H1 (cell line): ENCODE measurements at regions not wholly inside any gene's neighbourhood (a gene's known extent, or its start where the extent isn't known, plus 50 kb on each side); places are given as distances from the start of the nearest gene placed in this dataset.

Experiments
- BCL11A ChIP-seq, 2 experiments: IDR thresholded peaks; one replicate each; pipeline ENCODE4 v1.6.1; 2011; ENCODE audit warnings: low read depth in 2 of 2, low read length in 2 of 2, mild to moderate bottlenecking in 2 of 2
- CBX5 ChIP-seq: fragments of 300-800, 300-1000 bp; sonication (generic); IDR thresholded peaks from 2 replicates; pipeline ENCODE4 v1.7.1; 2016; ENCODE audit warnings: antibody characterized with exemption, low read length, low read depth
- CHD7 ChIP-seq: fragments of 300-600 bp; sonication (generic); IDR thresholded peaks from 2 replicates; pipeline ENCODE4 v1.7.1; 2012; ENCODE audit warnings: low read length, moderate library complexity, mild to moderate bottlenecking, inconsistent platforms; ENCODE audit not compliant: insufficient replicate concordance
- EGR1 ChIP-seq: IDR thresholded peaks from 2 replicates; pipeline ENCODE4 v1.6.1; 2011; ENCODE audit warnings: low read depth, low read length, borderline replicate concordance
- GABPA ChIP-seq: IDR thresholded peaks from 2 replicates; pipeline ENCODE4 v1.6.1; 2011; ENCODE audit warnings: mild to moderate bottlenecking, low read length, moderate library complexity, borderline replicate concordance; ENCODE audit not compliant: insufficient read depth
- KDM4A ChIP-seq: IDR thresholded peaks from one replicate; pipeline ENCODE4 v1.7.1; 2012; ENCODE audit warnings: low read depth, mild to moderate bottlenecking, moderate library complexity, low read length, inconsistent platforms; ENCODE audit not compliant: severe bottlenecking
- NANOG ChIP-seq: IDR thresholded peaks from 2 replicates; pipeline ENCODE4 v1.6.1; 2011; ENCODE audit warnings: low read length, low read depth, mild to moderate bottlenecking, inconsistent platforms; ENCODE audit not compliant: insufficient read depth, poor library complexity, severe bottlenecking
- NRF1 ChIP-seq: IDR thresholded peaks from 2 replicates; pipeline ENCODE4 v1.6.1; 2011; ENCODE audit warnings: mild to moderate bottlenecking, low read depth, low read length, improper control_type of control experiment
- POU5F1 ChIP-seq: IDR thresholded peaks from 2 replicates; pipeline ENCODE4 v1.6.1; 2011; ENCODE audit warnings: low read depth, mild to moderate bottlenecking, low read length, moderate library complexity
- RFX5 ChIP-seq: IDR thresholded peaks from 2 replicates; pipeline ENCODE4 v1.6.1; 2011; ENCODE audit warnings: low read depth, low read length, improper control_type of control experiment, borderline replicate concordance
- SIX5 ChIP-seq: IDR thresholded peaks from 2 replicates; pipeline ENCODE4 v1.6.1; 2011; ENCODE audit warnings: mild to moderate bottlenecking, low read depth, low read length
- SP4 ChIP-seq: IDR thresholded peaks from 2 replicates; pipeline ENCODE4 v1.6.1; 2012; ENCODE audit warnings: low read length, inconsistent platforms

- TF ChIP-seq CHD7: no peak
- TF ChIP-seq GABPA: no peak
- TF ChIP-seq RFX5: no peak
- TF ChIP-seq EGR1: no peak
- TF ChIP-seq SIX5: no peak
- no peak for TF ChIP-seq BCL11A (IDR thresholded peaks at IDR 0.05; ENCODE audit: low read depth in 2 of 2, low read length in 2 of 2)
- no peak for TF ChIP-seq NRF1
- no peak for TF ChIP-seq CBX5
- TF ChIP-seq SP4: no peak
- TF ChIP-seq POU5F1: no peak
- no peak for TF ChIP-seq KDM4A
- TF ChIP-seq NANOG: no peak
Measured at GRCh38 chr3:65201926-65202325, 514.1 kb upstream of the ADAMTS9 start (continued).
